ENCODE measurements at regions not wholly inside any gene's neighbourhood (a gene's known extent, or its start where the extent isn't known, plus 50 kb on each side); places are given as distances from the start of the nearest gene placed in this dataset.

GRCh38 chr10:113219446-113219845 lies 269.4 kb downstream of the TCF7L2 start:
- no peak for TF ChIP-seq CTCF (IDR thresholded peaks at IDR 0.05)
- intact Hi-C loops (cut with DNase I) = no loop called here
- no peaks in the 10 kb centered on the region for H3K36me3 ChIP-seq
- DNase-seq (ENCODE audit: low spot score in 2 of 2) = no peak
- H3K27me3 ChIP-seq = no peaks in the 10 kb centered on the region
- no peaks in the 10 kb centered on the region for H3K4me1 ChIP-seq
- H3K4me3 ChIP-seq = no peak overlapping the region
- no peaks in the 10 kb centered on the region for H3K9me3 ChIP-seq
- H3K27ac ChIP-seq = no peak overlapping the region

GRCh38 chr10:113221756-113222168 lies 271.7 kb downstream of the TCF7L2 start:
- Histone ChIP-seq H3K27me3 (no peaks in the 10 kb centered on the region), H3K4me3 (no peak overlapping the region), H3K36me3 (no peaks in the 10 kb centered on the region), H3K9me3 (no peaks in the 10 kb centered on the region), H3K4me1 (no peaks in the 10 kb centered on the region), H3K27ac (no peak overlapping the region)
- TF ChIP-seq CTCF (IDR thresholded peaks at IDR 0.05) = no peak
- intact Hi-C loops (cut with DNase I) = no loop called here
- DNase-seq (ENCODE audit: low spot score in 2 of 2) = no peak

- Histone ChIP-seq H3K27ac (no peak overlapping the region), H3K4me1 (no peaks in the 10 kb centered on the region), H3K36me3 (no peaks in the 10 kb centered on the region), H3K27me3 (no peaks in the 10 kb centered on the region), H3K4me3 (no peak overlapping the region), H3K9me3 (no peaks in the 10 kb centered on the region)
- TF ChIP-seq CTCF (IDR thresholded peaks at IDR 0.05) = no peak
- intact Hi-C loops (cut with DNase I) = no loop called here
- DNase-seq (ENCODE audit: low spot score in 2 of 2) = no peak
These were observed 272.2 kb downstream of the TCF7L2 start for GRCh38 chr10:113222207-113222606.

GRCh38 chr10:113225364-113225763 lies 275.3 kb downstream of the TCF7L2 start:
- TF ChIP-seq CTCF (IDR thresholded peaks at IDR 0.05) = no peak
- H3K27me3 ChIP-seq = no peaks in the 10 kb centered on the region
- H3K36me3 ChIP-seq = no peaks in the 10 kb centered on the region
- H3K27ac ChIP-seq = no peak overlapping the region
- peak in 1 of 2 donors; percentile 27 for DNase-seq (ENCODE audit: low spot score in 2 of 2)
- intact Hi-C loops (cut with DNase I) = no loop called here
- H3K4me3 ChIP-seq = no peak overlapping the region
- no peaks in the 10 kb centered on the region for H3K4me1 ChIP-seq
- no peaks in the 10 kb centered on the region for H3K9me3 ChIP-seq

- H3K27ac ChIP-seq = no peak overlapping the region
- H3K4me1 ChIP-seq = no peaks in the 10 kb centered on the region
- no peaks in the 10 kb centered on the region for H3K27me3 ChIP-seq
- no peaks in the 10 kb centered on the region for H3K36me3 ChIP-seq
- no peak for TF ChIP-seq CTCF (IDR thresholded peaks at IDR 0.05)
- intact Hi-C loops (cut with DNase I) = no loop called here
- DNase-seq (ENCODE audit: low spot score in 2 of 2) = peak in 1 of 2 donors; percentile 22
- H3K4me3 ChIP-seq = no peak overlapping the region
- no peaks in the 10 kb centered on the region for H3K9me3 ChIP-seq
These were observed 275.9 kb downstream of the TCF7L2 start for GRCh38 chr10:113225903-113226302.

- Histone ChIP-seq H3K4me1 (no peaks in the 10 kb centered on the region), H3K27me3 (no peaks in the 10 kb centered on the region), H3K4me3 (no peak overlapping the region), H3K27ac (no peak overlapping the region), H3K9me3 (no peaks in the 10 kb centered on the region), H3K36me3 (no peaks in the 10 kb centered on the region)
- no peak for TF ChIP-seq CTCF (IDR thresholded peaks at IDR 0.05)
- intact Hi-C loops (cut with DNase I) = no loop called here
- peak in 1 of 2 donors; percentile 37 for DNase-seq (ENCODE audit: low spot score in 2 of 2)
These were observed 276.4 kb downstream of the TCF7L2 start for GRCh38 chr10:113226399-113226798.
